Upper lobe of right lung (tissue), 1 donor: ENCODE measurements at regions not wholly inside any gene's neighbourhood (a gene's known extent, or its start where the extent isn't known, plus 50 kb on each side); places are given as distances from the start of the nearest gene placed in this dataset.
"Not testable (repeated sequence)": the region's sequence is repeated elsewhere in the genome, so short reads cannot be mapped to it uniquely, and the experiment has no call there.

Source experiments
- ATAC-seq: fragments of 200-7000 bp; cut with Tn5 transposase; one replicate; pipeline ENCODE4 v1.9.1; 2020; ENCODE audit warnings: mild to moderate bottlenecking, moderate library complexity
- DNase-seq: peaks from one replicate; pipeline ENCODE4 v3.0.0-alpha.2; 2020
- H3K27ac ChIP-seq: fragments of 200-600 bp; one replicate; pipeline ENCODE4 v1.8.0; 2022
- H3K27me3 ChIP-seq: fragments of 200-600 bp; one replicate; pipeline ENCODE4 v1.8.0; 2022; ENCODE audit warnings: mild to moderate bottlenecking
- H3K36me3 ChIP-seq: fragments of 200-600 bp; one replicate; pipeline ENCODE4 v1.8.0; 2022
- H3K4me1 ChIP-seq: fragments of 200-600 bp; one replicate; pipeline ENCODE4 v1.8.0; 2022
- H3K4me3 ChIP-seq: fragments of 200-600 bp; one replicate; pipeline ENCODE4 v1.8.0; 2022; ENCODE audit warnings: mild to moderate bottlenecking
- H3K9me3 ChIP-seq: fragments of 200-600 bp; one replicate; pipeline ENCODE4 v1.8.0; 2022
- CTCF ChIP-seq: fragments of 200-600 bp; IDR thresholded peaks from one replicate; pipeline ENCODE4 v1.8.0; 2022; ENCODE audit warnings: antibody characterized with exemption
- intact Hi-C: fragments of 100-400 bp; cut with DNase I; formaldehyde crosslinking; loops from one replicate; pipeline ENCODE4 v1.11.0; 2022
- donor health status: DM: no; HTN: yes; CAD: no; lungs with severe emphysema.

- peaks cover 12% of the 10 kb centered on the region for H3K27me3 ChIP-seq
- no peak overlapping the region for H3K27ac ChIP-seq
- TF ChIP-seq CTCF, result no peak
- H3K4me1 ChIP-seq, result no peaks in the 10 kb centered on the region
- H3K4me3 ChIP-seq, result no peak overlapping the region
- no peaks in the 10 kb centered on the region for H3K36me3 ChIP-seq
- ATAC-seq, result no peak
- no peaks in the 10 kb centered on the region for H3K9me3 ChIP-seq
- intact Hi-C loops, result no loop called here
- no peak for DNase-seq
Measured at GRCh38 chr20:47917549-47918070, 132.3 kb upstream of the SULF2 start.

GRCh38 chr20:47915495-47915894 lies 130.2 kb upstream of the SULF2 start:
- intact Hi-C loops, result no loop called here
- DNase-seq (no peak), ATAC-seq (no peak)
- Histone ChIP-seq H3K27ac (no peak overlapping the region), H3K27me3 (no peaks in the 10 kb centered on the region), H3K36me3 (no peaks in the 10 kb centered on the region), H3K4me3 (no peak overlapping the region), H3K9me3 (no peaks in the 10 kb centered on the region), H3K4me1 (no peaks in the 10 kb centered on the region)
- no peak for TF ChIP-seq CTCF

GRCh38 chr20:47914792-47915191 lies 129.5 kb upstream of the SULF2 start:
- no peaks in the 10 kb centered on the region for H3K4me1 ChIP-seq
- no peak for TF ChIP-seq CTCF
- ATAC-seq, result no peak
- no peaks in the 10 kb centered on the region for H3K27me3 ChIP-seq
- H3K9me3 ChIP-seq, result no peaks in the 10 kb centered on the region
- no peak for DNase-seq
- intact Hi-C loops, result no loop called here
- H3K36me3 ChIP-seq, result no peaks in the 10 kb centered on the region
- no peak overlapping the region for H3K27ac ChIP-seq
- no peak overlapping the region for H3K4me3 ChIP-seq

- intact Hi-C loops, H3K27me3 ChIP-seq, H3K27ac ChIP-seq, H3K36me3 ChIP-seq, H3K9me3 ChIP-seq, H3K4me3 ChIP-seq, DNase-seq, H3K4me1 ChIP-seq, ATAC-seq: not testable (repeated sequence)
Measured at GRCh38 chr20:47912786-47913501, 127.7 kb upstream of the SULF2 start.

- intact Hi-C loops, H3K4me3 ChIP-seq, H3K36me3 ChIP-seq, H3K27me3 ChIP-seq, H3K4me1 ChIP-seq, ATAC-seq, H3K27ac ChIP-seq, H3K9me3 ChIP-seq, DNase-seq: not testable (repeated sequence)
Measured at GRCh38 chr20:47912165-47912564, 126.9 kb upstream of the SULF2 start.

GRCh38 chr20:47909696-47910369 lies 124.6 kb upstream of the SULF2 start:
- DNase-seq, H3K27me3 ChIP-seq, H3K4me1 ChIP-seq, intact Hi-C loops, H3K9me3 ChIP-seq, H3K27ac ChIP-seq, ATAC-seq, H3K4me3 ChIP-seq, H3K36me3 ChIP-seq: not testable (repeated sequence)

- H3K27ac ChIP-seq, intact Hi-C loops, DNase-seq, H3K9me3 ChIP-seq, H3K36me3 ChIP-seq, H3K27me3 ChIP-seq, ATAC-seq, H3K4me3 ChIP-seq, H3K4me1 ChIP-seq: not testable (repeated sequence)
Measured at GRCh38 chr20:47908361-47909035, 123.2 kb upstream of the SULF2 start.

GRCh38 chr20:47907951-47908350 lies 122.7 kb upstream of the SULF2 start:
- ATAC-seq, H3K27me3 ChIP-seq, H3K36me3 ChIP-seq, DNase-seq, H3K27ac ChIP-seq, intact Hi-C loops, H3K9me3 ChIP-seq, H3K4me3 ChIP-seq, H3K4me1 ChIP-seq: not testable (repeated sequence)
